ENCODE measurements at regions not wholly inside any gene's neighbourhood (a gene's known extent, or its start where the extent isn't known, plus 50 kb on each side); places are given as distances from the start of the nearest gene placed in this dataset.
"Not testable (repeated sequence)": the region's sequence is repeated elsewhere in the genome, so short reads cannot be mapped to it uniquely, and the experiment has no call there.

DNA sequence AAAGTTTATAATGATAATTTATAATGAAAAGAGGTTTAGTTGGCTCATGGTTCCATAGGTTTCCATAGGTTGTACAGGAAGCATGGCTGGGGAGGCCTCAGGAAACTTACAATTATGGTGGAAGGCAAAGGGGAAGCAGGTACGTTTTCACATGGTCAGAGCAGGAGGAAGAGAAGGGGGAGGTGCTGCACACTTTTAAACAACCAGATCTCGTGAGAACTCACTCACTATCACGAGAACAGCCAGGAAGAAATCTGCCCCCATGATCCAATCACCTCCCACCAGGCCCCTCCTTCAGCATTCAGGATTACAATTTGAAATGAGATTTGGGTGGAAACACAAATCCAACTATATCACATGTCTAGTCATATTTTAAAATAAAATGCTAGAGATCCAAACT lies 64.1 kb upstream of the ABLIM1 start:
- TF ChIP-seq POLR2A (IDR thresholded peaks at IDR 0.05), result not testable (repeated sequence)
- TF ChIP-seq, protein P1, sequence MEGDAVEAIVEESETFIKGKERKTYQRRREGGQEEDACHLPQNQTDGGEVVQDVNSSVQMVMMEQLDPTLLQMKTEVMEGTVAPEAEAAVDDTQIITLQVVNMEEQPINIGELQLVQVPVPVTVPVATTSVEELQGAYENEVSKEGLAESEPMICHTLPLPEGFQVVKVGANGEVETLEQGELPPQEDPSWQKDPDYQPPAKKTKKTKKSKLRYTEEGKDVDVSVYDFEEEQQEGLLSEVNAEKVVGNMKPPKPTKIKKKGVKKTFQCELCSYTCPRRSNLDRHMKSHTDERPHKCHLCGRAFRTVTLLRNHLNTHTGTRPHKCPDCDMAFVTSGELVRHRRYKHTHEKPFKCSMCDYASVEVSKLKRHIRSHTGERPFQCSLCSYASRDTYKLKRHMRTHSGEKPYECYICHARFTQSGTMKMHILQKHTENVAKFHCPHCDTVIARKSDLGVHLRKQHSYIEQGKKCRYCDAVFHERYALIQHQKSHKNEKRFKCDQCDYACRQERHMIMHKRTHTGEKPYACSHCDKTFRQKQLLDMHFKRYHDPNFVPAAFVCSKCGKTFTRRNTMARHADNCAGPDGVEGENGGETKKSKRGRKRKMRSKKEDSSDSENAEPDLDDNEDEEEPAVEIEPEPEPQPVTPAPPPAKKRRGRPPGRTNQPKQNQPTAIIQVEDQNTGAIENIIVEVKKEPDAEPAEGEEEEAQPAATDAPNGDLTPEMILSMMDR (IDR thresholded peaks at IDR 0.05), result not testable (repeated sequence)

Measured in heart left ventricle (tissue), 13 donors.